ENCODE measurements at regions not wholly inside any gene's neighbourhood (a gene's known extent, or its start where the extent isn't known, plus 50 kb on each side); places are given as distances from the start of the nearest gene placed in this dataset.

GRCh38 chr4:159435561-159436023, 332.7 kb downstream of the RAPGEF2 start:
- no peak overlapping the region for H3K4ac ChIP-seq (replicated peaks; ENCODE audit: insufficient read length, low read depth, low read length)
- no peak overlapping the region for H3K18ac ChIP-seq (ENCODE audit: extremely low read depth, low read length)
- no peak overlapping the region; the same call in 1 of the 2 replicates for H2AFZ ChIP-seq (ENCODE audit: low read length)
- H3K36me3 ChIP-seq (ENCODE audit: control insufficient read depth in 2 of 4, insufficient read depth in 4 of 4, low read length in 3 of 4), result no peaks in the 10 kb centered on the region
- peaks cover 2% of the 10 kb centered on the region; the same call in 1 of the 2 replicates for H3K23me2 ChIP-seq (ENCODE audit: low read depth, low read length)
- no peak overlapping the region for H3K23ac ChIP-seq (ENCODE audit: insufficient read length)
- no peak overlapping the region for H3K56ac ChIP-seq (replicated peaks; ENCODE audit: insufficient read length, low read depth, low read length)
- CTCF ChIA-PET (ENCODE audit: partially characterized antibody), result no interaction called here
- H3K4me1 ChIP-seq (replicated peaks in 1 of 4; ENCODE audit: control insufficient read depth in 3 of 4, insufficient read depth in 4 of 4, low read length in 3 of 4), result no peaks in the 10 kb centered on the region
- H4K8ac ChIP-seq (ENCODE audit: extremely low read depth, insufficient read depth, low read length), result no peak overlapping the region
- H3K4me3 ChIP-seq (ENCODE audit: extremely low read depth in 1 of 4, insufficient read depth in 2 of 4, low read depth in 3 of 4, low read length in 4 of 4), result no peak overlapping the region
- no peak overlapping the region for H3K14ac ChIP-seq (ENCODE audit: insufficient read length)
- no peak overlapping the region for H2BK15ac ChIP-seq (ENCODE audit: low read length)
- no peak overlapping the region for H2AK5ac ChIP-seq (ENCODE audit: low read depth, low read length)
- WGBS, 2 experiments (ENCODE audit: extremely low coverage in 1 of 2, insufficient coverage in 1 of 2, insufficient read length in 1 of 2, insufficient replicate concordance in 2 of 2, low coverage in 1 of 2, low lambda C conversion rate in 2 of 2, missing lambda C conversion rate in 1 of 2), result 97% methylated on average over 3 of the region's 3 CpGs; no CpG with 5 or more reads in 1 of the 2 experiments
- H2BK12ac ChIP-seq (ENCODE audit: low read depth, low read length), result no peak overlapping the region
- no peak overlapping the region for H3K4me2 ChIP-seq (ENCODE audit: insufficient read depth in 1 of 2, low read depth in 2 of 2, low read length in 2 of 2)
- no peak overlapping the region for H4K5ac ChIP-seq (ENCODE audit: insufficient read length, low read depth, low read length)
- POLR2A ChIA-PET (ENCODE audit: partially characterized antibody), result no interaction called here
- FAIRE-seq, result no peak
- no peak overlapping the region for H2BK20ac ChIP-seq (ENCODE audit: low read length)
- no peaks in the 10 kb centered on the region for H3K9me3 ChIP-seq (ENCODE audit: insufficient read depth in 2 of 2, low read depth in 1 of 2, low read length in 1 of 2)
- H2BK120ac ChIP-seq (replicated peaks; ENCODE audit: low read depth, low read length), result no peak overlapping the region
- no peak overlapping the region for H3K9ac ChIP-seq (replicated peaks in 1 of 4; ENCODE audit: extremely low read depth in 1 of 4, low read depth in 3 of 4, low read length in 3 of 4)
- no peaks in the 10 kb centered on the region for H4K20me1 ChIP-seq (replicated peaks in 1 of 2; ENCODE audit: control insufficient read depth in 1 of 2, insufficient read depth in 2 of 2, low read length in 2 of 2)
- H3K27ac ChIP-seq (ENCODE audit: low read depth, low read length), result no peak overlapping the region
- H2BK5ac ChIP-seq (ENCODE audit: low read depth, low read length), result no peak overlapping the region
- H3K79me2 ChIP-seq (ENCODE audit: control insufficient read depth in 1 of 2, insufficient read depth in 2 of 2, low read length in 2 of 2), result no peaks in the 10 kb centered on the region
- H4K91ac ChIP-seq (replicated peaks; ENCODE audit: insufficient read length, low read length), result no peak overlapping the region
- H3K79me1 ChIP-seq (ENCODE audit: low read depth, low read length), result no peaks in the 10 kb centered on the region
- no peaks in the 10 kb centered on the region for H3K27me3 ChIP-seq (replicated peaks in 1 of 4; ENCODE audit: control insufficient read depth in 3 of 4, extremely low read depth in 1 of 4, insufficient read depth in 3 of 4, low read length in 3 of 4)
- no peak for DNase-seq (ENCODE audit: low read depth in 1 of 2, low spot score in 2 of 2)
- no peak for TF ChIP-seq SUZ12 (IDR thresholded peaks at IDR 0.05; ENCODE audit: low read length)
- no peak for TF ChIP-seq RXRA (IDR thresholded peaks at IDR 0.05; ENCODE audit: insufficient read depth, low read depth, low read length)
- TF ChIP-seq YY1 (IDR thresholded peaks at IDR 0.05; ENCODE audit: low read depth, low read length), result no peak
- no peak for TF ChIP-seq BRCA1 (IDR thresholded peaks at IDR 0.05; ENCODE audit: low read depth, low read length)
- TF ChIP-seq CTBP2 (IDR thresholded peaks at IDR 0.05; ENCODE audit: borderline replicate concordance, insufficient read depth, insufficient read length, low read length), result no peak
- TF ChIP-seq SP1 (IDR thresholded peaks at IDR 0.05; ENCODE audit: low read depth, low read length), result no peak
- TF ChIP-seq USF2 (IDR thresholded peaks at IDR 0.05; ENCODE audit: low read length), result no peak
- no peak for TF ChIP-seq CHD1 (IDR thresholded peaks at IDR 0.05; ENCODE audit: low read depth, low read length)
- TF ChIP-seq SAP30 (IDR thresholded peaks at IDR 0.05; ENCODE audit: insufficient read depth, insufficient replicate concordance, low read length), result no peak
- TF ChIP-seq KDM4A (IDR thresholded peaks at IDR 0.05; ENCODE audit: low read depth, low read length, severe bottlenecking), result no peak
- no peak for TF ChIP-seq JUND (IDR thresholded peaks at IDR 0.05; ENCODE audit: low read length)
- TF ChIP-seq RAD21 (IDR thresholded peaks at IDR 0.05 in 1 of 2, conservative IDR thresholded peaks at IDR 0.05 in 1 of 2; ENCODE audit: low read depth in 2 of 2, low read length in 2 of 2), result no peak
- no peak for TF ChIP-seq CHD2 (IDR thresholded peaks at IDR 0.05; ENCODE audit: low read length)
- TF ChIP-seq CEBPB (IDR thresholded peaks at IDR 0.05; ENCODE audit: low read depth, low read length), result no peak

All from H1 (cell line).